H1 (cell line): ENCODE measurements at regions not wholly inside any gene's neighbourhood (a gene's known extent, or its start where the extent isn't known, plus 50 kb on each side); places are given as distances from the start of the nearest gene placed in this dataset.

Experiments
- CBX8 ChIP-seq: fragments of 300-800, 300-1000 bp; sonication (generic); IDR thresholded peaks from 2 replicates; pipeline ENCODE4 v1.7.1; 2016; ENCODE audit warnings: low read depth, low read length, borderline replicate concordance
- CEBPB ChIP-seq: IDR thresholded peaks from 2 replicates; pipeline ENCODE4 v1.6.1; 2012; ENCODE audit warnings: low read depth, low read length
- CHD1 ChIP-seq: IDR thresholded peaks from 2 replicates; pipeline ENCODE4 v1.6.1; 2012; ENCODE audit warnings: low read depth, low read length, improper control_type of control experiment
- MAFK ChIP-seq: IDR thresholded peaks from 2 replicates; pipeline ENCODE4 v1.6.1; 2012; ENCODE audit warnings: low read depth, mild to moderate bottlenecking, improper control_type of control experiment, low read length
- NRF1 ChIP-seq: IDR thresholded peaks from 2 replicates; pipeline ENCODE4 v1.6.1; 2011; ENCODE audit warnings: mild to moderate bottlenecking, low read depth, low read length, improper control_type of control experiment
- RNF2 ChIP-seq: fragments of 200-900, 300-1000 bp; sonication (generic); IDR thresholded peaks from 2 replicates; pipeline ENCODE4 v1.7.1; 2016; ENCODE audit warnings: borderline replicate concordance, low read depth, mild to moderate bottlenecking, antibody characterized with exemption, low read length; ENCODE audit not compliant: poor library complexity, severe bottlenecking; ENCODE audit errors: missing control alignments
- SUZ12 ChIP-seq: fragments of 200-600 bp; sonication (generic); IDR thresholded peaks from 2 replicates; pipeline ENCODE4 v1.6.1; 2012; ENCODE audit warnings: mild to moderate bottlenecking, inconsistent platforms, low read length, moderate library complexity, mixed read lengths
- ZNF274 ChIP-seq: IDR thresholded peaks from 2 replicates; pipeline ENCODE4 v1.7.0; 2012; ENCODE audit warnings: low read length, borderline replicate concordance; ENCODE audit errors: extremely low read depth
- TF ChIP-seq, protein P1 (sequence below): fragments of 300-600 bp; sonication (generic); IDR thresholded peaks from 2 replicates; pipeline ENCODE4 v1.7.1; 2012; ENCODE audit warnings: low read length, moderate library complexity, mild to moderate bottlenecking, inconsistent platforms; ENCODE audit not compliant: insufficient replicate concordance

DNA sequence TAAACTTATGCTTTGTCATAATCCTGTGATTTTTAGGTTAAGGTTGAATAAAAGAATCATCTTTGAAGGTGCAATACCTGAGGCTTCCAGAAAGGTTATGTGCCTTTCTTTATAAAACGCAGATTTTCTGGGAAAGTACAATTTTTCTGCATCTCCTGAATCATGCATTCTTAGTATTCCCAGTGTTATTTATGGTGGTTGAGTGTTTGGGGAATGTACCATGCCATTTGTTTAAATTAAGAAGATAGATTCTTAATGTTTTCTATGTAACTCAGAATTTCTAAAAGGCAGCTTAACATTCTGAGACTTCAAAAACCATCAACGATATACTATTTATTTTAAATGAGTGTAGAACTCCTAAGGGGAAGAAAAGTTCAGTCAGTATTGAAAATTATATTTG, 108.1 kb upstream of the FBN2 start (continued):
- TF ChIP-seq, protein P1, sequence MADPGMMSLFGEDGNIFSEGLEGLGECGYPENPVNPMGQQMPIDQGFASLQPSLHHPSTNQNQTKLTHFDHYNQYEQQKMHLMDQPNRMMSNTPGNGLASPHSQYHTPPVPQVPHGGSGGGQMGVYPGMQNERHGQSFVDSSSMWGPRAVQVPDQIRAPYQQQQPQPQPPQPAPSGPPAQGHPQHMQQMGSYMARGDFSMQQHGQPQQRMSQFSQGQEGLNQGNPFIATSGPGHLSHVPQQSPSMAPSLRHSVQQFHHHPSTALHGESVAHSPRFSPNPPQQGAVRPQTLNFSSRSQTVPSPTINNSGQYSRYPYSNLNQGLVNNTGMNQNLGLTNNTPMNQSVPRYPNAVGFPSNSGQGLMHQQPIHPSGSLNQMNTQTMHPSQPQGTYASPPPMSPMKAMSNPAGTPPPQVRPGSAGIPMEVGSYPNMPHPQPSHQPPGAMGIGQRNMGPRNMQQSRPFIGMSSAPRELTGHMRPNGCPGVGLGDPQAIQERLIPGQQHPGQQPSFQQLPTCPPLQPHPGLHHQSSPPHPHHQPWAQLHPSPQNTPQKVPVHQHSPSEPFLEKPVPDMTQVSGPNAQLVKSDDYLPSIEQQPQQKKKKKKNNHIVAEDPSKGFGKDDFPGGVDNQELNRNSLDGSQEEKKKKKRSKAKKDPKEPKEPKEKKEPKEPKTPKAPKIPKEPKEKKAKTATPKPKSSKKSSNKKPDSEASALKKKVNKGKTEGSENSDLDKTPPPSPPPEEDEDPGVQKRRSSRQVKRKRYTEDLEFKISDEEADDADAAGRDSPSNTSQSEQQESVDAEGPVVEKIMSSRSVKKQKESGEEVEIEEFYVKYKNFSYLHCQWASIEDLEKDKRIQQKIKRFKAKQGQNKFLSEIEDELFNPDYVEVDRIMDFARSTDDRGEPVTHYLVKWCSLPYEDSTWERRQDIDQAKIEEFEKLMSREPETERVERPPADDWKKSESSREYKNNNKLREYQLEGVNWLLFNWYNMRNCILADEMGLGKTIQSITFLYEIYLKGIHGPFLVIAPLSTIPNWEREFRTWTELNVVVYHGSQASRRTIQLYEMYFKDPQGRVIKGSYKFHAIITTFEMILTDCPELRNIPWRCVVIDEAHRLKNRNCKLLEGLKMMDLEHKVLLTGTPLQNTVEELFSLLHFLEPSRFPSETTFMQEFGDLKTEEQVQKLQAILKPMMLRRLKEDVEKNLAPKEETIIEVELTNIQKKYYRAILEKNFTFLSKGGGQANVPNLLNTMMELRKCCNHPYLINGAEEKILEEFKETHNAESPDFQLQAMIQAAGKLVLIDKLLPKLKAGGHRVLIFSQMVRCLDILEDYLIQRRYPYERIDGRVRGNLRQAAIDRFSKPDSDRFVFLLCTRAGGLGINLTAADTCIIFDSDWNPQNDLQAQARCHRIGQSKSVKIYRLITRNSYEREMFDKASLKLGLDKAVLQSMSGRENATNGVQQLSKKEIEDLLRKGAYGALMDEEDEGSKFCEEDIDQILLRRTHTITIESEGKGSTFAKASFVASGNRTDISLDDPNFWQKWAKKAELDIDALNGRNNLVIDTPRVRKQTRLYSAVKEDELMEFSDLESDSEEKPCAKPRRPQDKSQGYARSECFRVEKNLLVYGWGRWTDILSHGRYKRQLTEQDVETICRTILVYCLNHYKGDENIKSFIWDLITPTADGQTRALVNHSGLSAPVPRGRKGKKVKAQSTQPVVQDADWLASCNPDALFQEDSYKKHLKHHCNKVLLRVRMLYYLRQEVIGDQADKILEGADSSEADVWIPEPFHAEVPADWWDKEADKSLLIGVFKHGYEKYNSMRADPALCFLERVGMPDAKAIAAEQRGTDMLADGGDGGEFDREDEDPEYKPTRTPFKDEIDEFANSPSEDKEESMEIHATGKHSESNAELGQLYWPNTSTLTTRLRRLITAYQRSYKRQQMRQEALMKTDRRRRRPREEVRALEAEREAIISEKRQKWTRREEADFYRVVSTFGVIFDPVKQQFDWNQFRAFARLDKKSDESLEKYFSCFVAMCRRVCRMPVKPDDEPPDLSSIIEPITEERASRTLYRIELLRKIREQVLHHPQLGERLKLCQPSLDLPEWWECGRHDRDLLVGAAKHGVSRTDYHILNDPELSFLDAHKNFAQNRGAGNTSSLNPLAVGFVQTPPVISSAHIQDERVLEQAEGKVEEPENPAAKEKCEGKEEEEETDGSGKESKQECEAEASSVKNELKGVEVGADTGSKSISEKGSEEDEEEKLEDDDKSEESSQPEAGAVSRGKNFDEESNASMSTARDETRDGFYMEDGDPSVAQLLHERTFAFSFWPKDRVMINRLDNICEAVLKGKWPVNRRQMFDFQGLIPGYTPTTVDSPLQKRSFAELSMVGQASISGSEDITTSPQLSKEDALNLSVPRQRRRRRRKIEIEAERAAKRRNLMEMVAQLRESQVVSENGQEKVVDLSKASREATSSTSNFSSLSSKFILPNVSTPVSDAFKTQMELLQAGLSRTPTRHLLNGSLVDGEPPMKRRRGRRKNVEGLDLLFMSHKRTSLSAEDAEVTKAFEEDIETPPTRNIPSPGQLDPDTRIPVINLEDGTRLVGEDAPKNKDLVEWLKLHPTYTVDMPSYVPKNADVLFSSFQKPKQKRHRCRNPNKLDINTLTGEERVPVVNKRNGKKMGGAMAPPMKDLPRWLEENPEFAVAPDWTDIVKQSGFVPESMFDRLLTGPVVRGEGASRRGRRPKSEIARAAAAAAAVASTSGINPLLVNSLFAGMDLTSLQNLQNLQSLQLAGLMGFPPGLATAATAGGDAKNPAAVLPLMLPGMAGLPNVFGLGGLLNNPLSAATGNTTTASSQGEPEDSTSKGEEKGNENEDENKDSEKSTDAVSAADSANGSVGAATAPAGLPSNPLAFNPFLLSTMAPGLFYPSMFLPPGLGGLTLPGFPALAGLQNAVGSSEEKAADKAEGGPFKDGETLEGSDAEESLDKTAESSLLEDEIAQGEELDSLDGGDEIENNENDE = no peak
- TF ChIP-seq CEBPB = no peak
- TF ChIP-seq CBX8 = no peak
- no peak for TF ChIP-seq MAFK
- TF ChIP-seq CHD1 = no peak
- no peak for TF ChIP-seq ZNF274
- TF ChIP-seq SUZ12 = no peak
- no peak for TF ChIP-seq NRF1
- TF ChIP-seq RNF2 = no peak
